ENCODE measurements at regions not wholly inside any gene's neighbourhood (a gene's known extent, or its start where the extent isn't known, plus 50 kb on each side); places are given as distances from the start of the nearest gene placed in this dataset.

DNA sequence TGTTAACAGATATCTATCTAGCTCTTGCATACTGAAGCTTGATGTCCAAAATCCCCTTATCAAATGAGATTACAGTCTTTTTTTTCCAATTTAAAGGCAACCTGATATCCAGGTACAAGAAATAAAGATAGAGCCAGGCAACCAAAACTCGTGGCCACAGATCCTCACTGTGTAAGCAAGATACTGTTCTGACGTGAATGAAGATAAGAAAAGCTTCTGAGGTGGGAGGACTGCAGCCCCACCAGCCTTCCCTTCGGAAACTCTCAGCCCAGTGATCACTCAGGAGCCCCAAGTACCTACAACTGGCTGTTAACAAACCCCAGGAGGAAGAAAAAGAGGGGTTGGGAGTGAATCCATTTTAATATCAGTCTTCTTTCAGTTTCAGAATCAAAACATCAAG lies 191.6 kb downstream of the EFNB2 start:
- Histone ChIP-seq H3K36me3 (ENCODE audit: control insufficient read depth, insufficient read depth, low read length) (no peaks in the 10 kb centered on the region), H3K4me3 (replicated peaks; ENCODE audit: low read depth, low read length) (no peak overlapping the region), H3K27me3 (replicated peaks; ENCODE audit: control insufficient read depth, insufficient read depth, low read length) (no peaks in the 10 kb centered on the region)
- TF ChIP-seq CTCF (IDR thresholded peaks at IDR 0.05; ENCODE audit: insufficient read depth, low read length, poor library complexity, severe bottlenecking) = no peak
- no peak for DNase-seq (ENCODE audit: extremely low read depth, insufficient read length)

GRCh38 chr13:106340249-106340648 lies 195.2 kb downstream of the EFNB2 start:
- H3K4me3 ChIP-seq (replicated peaks; ENCODE audit: low read depth, low read length) = no peak overlapping the region
- no peak for DNase-seq (ENCODE audit: extremely low read depth, insufficient read length)
- no peaks in the 10 kb centered on the region for H3K36me3 ChIP-seq (ENCODE audit: control insufficient read depth, insufficient read depth, low read length)
- no peaks in the 10 kb centered on the region for H3K27me3 ChIP-seq (replicated peaks; ENCODE audit: control insufficient read depth, insufficient read depth, low read length)
- no peak for TF ChIP-seq CTCF (IDR thresholded peaks at IDR 0.05; ENCODE audit: insufficient read depth, low read length, poor library complexity, severe bottlenecking)

DNA sequence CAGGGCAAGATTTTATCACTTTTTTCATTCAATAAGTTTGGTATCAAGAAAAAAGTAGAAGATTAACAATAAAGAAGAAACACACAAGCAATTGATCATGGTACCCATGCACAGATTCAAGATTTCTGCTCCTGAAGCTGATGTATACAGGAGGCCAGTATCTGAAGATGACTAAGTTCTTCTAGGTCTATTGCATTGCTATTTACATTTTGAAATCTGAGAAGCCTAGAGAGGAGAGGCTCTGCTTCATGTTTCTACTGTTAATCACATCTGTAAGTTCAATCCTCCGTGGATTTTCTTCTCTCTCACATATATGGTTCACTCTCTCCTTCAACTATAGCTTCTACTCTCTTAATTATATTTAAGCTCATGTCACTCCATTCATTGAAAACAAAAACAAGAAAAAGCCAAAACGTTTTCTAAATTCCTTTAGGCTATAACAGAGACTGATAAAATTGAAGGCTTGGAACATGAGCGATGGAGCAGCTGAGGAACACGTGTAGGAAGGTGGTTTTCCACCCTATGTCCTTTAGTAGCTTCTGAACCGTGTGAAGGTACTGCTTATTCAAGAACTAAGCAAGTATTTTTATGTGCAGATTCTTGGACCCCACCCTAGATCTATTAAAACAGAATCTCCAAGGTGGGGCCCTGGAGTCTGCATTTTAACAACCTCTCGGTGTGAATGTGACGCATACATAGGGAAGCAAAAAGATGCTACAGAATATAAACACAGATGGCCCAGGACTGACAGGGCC lies 198.2 kb downstream of the EFNB2 start:
- no peaks in the 10 kb centered on the region for H3K27me3 ChIP-seq (replicated peaks; ENCODE audit: control insufficient read depth, insufficient read depth, low read length)
- no peak for TF ChIP-seq CTCF (IDR thresholded peaks at IDR 0.05; ENCODE audit: insufficient read depth, low read length, poor library complexity, severe bottlenecking)
- no peak for DNase-seq (ENCODE audit: extremely low read depth, insufficient read length)
- H3K36me3 ChIP-seq (ENCODE audit: control insufficient read depth, insufficient read depth, low read length) = no peaks in the 10 kb centered on the region
- no peak overlapping the region for H3K4me3 ChIP-seq (replicated peaks; ENCODE audit: low read depth, low read length)

DNA sequence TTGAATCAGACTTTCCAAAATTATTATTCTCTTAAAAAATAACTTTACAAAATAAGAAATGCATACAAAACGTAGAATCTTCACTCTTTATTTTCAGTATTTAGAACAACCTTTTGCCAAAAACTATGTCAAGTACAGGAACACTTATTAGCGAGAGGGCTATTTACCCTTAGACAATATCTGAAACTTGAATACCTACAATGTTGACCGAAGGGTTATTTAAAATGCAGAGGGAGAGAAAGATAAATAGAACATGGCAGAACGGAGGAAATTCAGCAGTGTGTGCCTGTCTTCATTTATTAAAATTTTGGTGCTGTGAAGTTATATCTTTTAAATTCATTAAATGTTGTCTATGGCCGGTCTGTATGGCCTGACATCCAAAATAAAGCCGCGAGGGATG lies 198.8 kb downstream of the EFNB2 start:
- Histone ChIP-seq H3K4me3 (replicated peaks; ENCODE audit: low read depth, low read length) (no peak overlapping the region), H3K27me3 (replicated peaks; ENCODE audit: control insufficient read depth, insufficient read depth, low read length) (no peaks in the 10 kb centered on the region), H3K36me3 (ENCODE audit: control insufficient read depth, insufficient read depth, low read length) (no peaks in the 10 kb centered on the region)
- TF ChIP-seq CTCF (IDR thresholded peaks at IDR 0.05; ENCODE audit: insufficient read depth, low read length, poor library complexity, severe bottlenecking) = no peak
- no peak for DNase-seq (ENCODE audit: extremely low read depth, insufficient read length)

DNA sequence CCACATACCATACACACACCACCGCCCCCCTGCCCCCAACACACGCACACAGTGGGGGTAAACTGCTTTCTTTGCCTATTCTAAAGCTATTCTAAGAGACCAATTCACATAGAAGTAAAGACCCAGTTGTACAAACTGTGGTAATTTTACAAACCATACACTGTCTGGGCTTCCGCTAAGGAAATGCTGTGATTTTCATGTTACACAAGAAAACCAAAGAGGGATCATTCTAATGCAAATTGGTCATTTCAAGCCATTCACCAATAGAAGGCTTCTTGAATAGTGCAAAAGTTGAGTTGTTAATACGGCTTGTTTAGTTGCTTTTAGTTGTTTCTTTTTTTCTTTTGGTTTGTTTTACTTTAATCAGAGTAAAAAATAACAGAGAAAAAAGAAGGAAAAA lies 202.8 kb downstream of the EFNB2 start:
- Histone ChIP-seq H3K27me3 (replicated peaks; ENCODE audit: control insufficient read depth, insufficient read depth, low read length) (no peaks in the 10 kb centered on the region), H3K4me3 (replicated peaks; ENCODE audit: low read depth, low read length) (no peak overlapping the region), H3K36me3 (ENCODE audit: control insufficient read depth, insufficient read depth, low read length) (no peaks in the 10 kb centered on the region)
- no peak for DNase-seq (ENCODE audit: extremely low read depth, insufficient read length)
- TF ChIP-seq CTCF (IDR thresholded peaks at IDR 0.05; ENCODE audit: insufficient read depth, low read length, poor library complexity, severe bottlenecking) = no peak

DNA sequence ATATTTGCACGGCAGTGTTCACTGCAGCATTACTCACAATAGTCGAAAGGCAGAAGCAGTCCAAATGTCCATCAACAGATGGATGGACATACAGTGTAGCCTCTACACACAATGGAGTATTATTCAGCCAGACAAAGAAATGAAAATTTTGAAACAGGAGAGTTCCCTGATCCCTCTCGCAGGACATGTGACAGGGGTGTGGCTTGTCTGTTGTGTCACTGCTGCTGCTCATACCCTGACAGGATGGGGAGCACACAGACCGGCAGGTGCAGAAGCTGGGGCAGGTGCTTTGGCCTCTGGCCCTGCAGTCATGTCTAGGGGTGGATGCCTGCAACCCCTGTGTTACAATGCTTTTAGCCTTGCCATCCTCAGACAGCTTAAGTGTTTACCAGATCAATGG lies 204.3 kb downstream of the EFNB2 start:
- TF ChIP-seq CTCF (IDR thresholded peaks at IDR 0.05; ENCODE audit: insufficient read depth, low read length, poor library complexity, severe bottlenecking) = no peak
- no peaks in the 10 kb centered on the region for H3K36me3 ChIP-seq (ENCODE audit: control insufficient read depth, insufficient read depth, low read length)
- no peak overlapping the region for H3K4me3 ChIP-seq (replicated peaks; ENCODE audit: low read depth, low read length)
- H3K27me3 ChIP-seq (replicated peaks; ENCODE audit: control insufficient read depth, insufficient read depth, low read length) = no peaks in the 10 kb centered on the region
- no peak for DNase-seq (ENCODE audit: extremely low read depth, insufficient read length)
